K562 (cell line): ENCODE measurements at regions not wholly inside any gene's neighbourhood (a gene's known extent, or its start where the extent isn't known, plus 50 kb on each side); places are given as distances from the start of the nearest gene placed in this dataset.

ENCODE experiments used
- ATAC-seq: fragments of 200-7000 bp; cut with Tn5 transposase; 3 replicates; pipeline ENCODE4 v1.9.1; 2020; ENCODE audit warnings: moderate library complexity
- BruUV-seq: library from RNA; stranded (reverse); fragments of 400-500 nt; replicated peaks from 2 replicates; lab custom pipeline; 2021; lab: Mats Ljungman, UMichigan
- CTCF ChIA-PET: fragments of 300-600 bp; formaldehyde crosslinking; extraction: SDS; loops from one replicate; lab custom pipeline; 2021; ENCODE audit warnings: low intra/inter-chr PET ratio; lab: Yijun Ruan, JAX
- POLR2A ChIA-PET: fragments of 300-600, 350-650 bp; sonication (Branson Sonifier 250); formaldehyde crosslinking; extraction: SDS; loops from one replicate; lab custom pipeline; 2021; ENCODE audit warnings: antibody characterized with exemption, inconsistent platforms; lab: Yijun Ruan, JAX
- DNase-seq, 4 experiments: peaks; one replicate each; pipeline versions ENCODE4 v3.0.0 to v3.0.0-alpha.2; 2011 to 2018; ENCODE audit warnings: low spot score in 3 of 4, mixed read lengths in 3 of 4; ENCODE audit errors: extremely low read depth in 1 of 4
- FAIRE-seq: peaks from 2 replicates; lab custom pipeline; 2011; peaks lifted over from hg19 to GRCh38; lab: Jason Lieb, UNC
- H2AFZ ChIP-seq: 2 replicates; pipeline ENCODE4 v1.6.0; 2011; ENCODE audit warnings: low read depth, low read length, control low read depth, inconsistent platforms
- H3K27ac ChIP-seq: fragments of 200-600 bp; 3 replicates; pipeline ENCODE4 v1.8.0; 2011; ENCODE audit warnings: low read depth, mild to moderate bottlenecking, control low read depth, inconsistent platforms, low read length, moderate library complexity, mixed read lengths; ENCODE audit errors: extremely low read depth
- H3K27me3 ChIP-seq, 2 experiments: fragments of 300-600 bp in 1 of 2; 2 replicates in 1 of 2; 3 replicates in 1 of 2; pipeline versions ENCODE4 v1.6.0 to v1.8.0; 2011; ENCODE audit warnings: inconsistent platforms in 2 of 2, low read length in 2 of 2, mild to moderate bottlenecking in 1 of 2, mixed read lengths in 1 of 2, moderate library complexity in 1 of 2; ENCODE audit not compliant: control insufficient read depth in 2 of 2, insufficient read depth in 2 of 2
- H3K36me3 ChIP-seq: fragments of 300-600 bp; 3 replicates; pipeline ENCODE4 v1.8.0; 2011; ENCODE audit warnings: mild to moderate bottlenecking, low read length, inconsistent platforms; ENCODE audit not compliant: control insufficient read depth, insufficient read depth
- H3K4me1 ChIP-seq, 2 experiments: fragments of 200-600 bp in 1 of 2; replicated peaks in 1 of 2; 2 replicates in 1 of 2; 3 replicates in 1 of 2; pipeline versions ENCODE4 v1.5.1 to v1.8.0; 2011; ENCODE audit warnings: inconsistent platforms in 2 of 2, low read length in 2 of 2, mild to moderate bottlenecking in 1 of 2, mixed read lengths in 1 of 2, moderate library complexity in 1 of 2; ENCODE audit not compliant: control insufficient read depth in 2 of 2, insufficient read depth in 2 of 2
- H3K4me2 ChIP-seq: 2 replicates; pipeline ENCODE4 v1.6.1; 2011; ENCODE audit warnings: low read length, control low read depth, inconsistent platforms, mixed read lengths; ENCODE audit not compliant: insufficient read depth
- H3K4me3 ChIP-seq: fragments of 200-600 bp; sonication (generic), shearing (Covaris generic); 2 replicates; pipeline ENCODE4 v1.5.1; 2016; ENCODE audit warnings: control low read depth, inconsistent platforms
- H3K79me2 ChIP-seq: fragments of 200-600 bp; 3 replicates; pipeline ENCODE4 v1.8.0; 2011; ENCODE audit warnings: low read length, inconsistent platforms; ENCODE audit not compliant: control insufficient read depth, insufficient read depth
- H3K9ac ChIP-seq, 2 experiments: 2 replicates each; pipeline versions ENCODE4 v1.6.0 to v1.6.1; 2011; ENCODE audit warnings: low read depth in 2 of 2, low read length in 2 of 2, control low read depth in 1 of 2, inconsistent platforms in 1 of 2, mild to moderate bottlenecking in 1 of 2, mixed read lengths in 1 of 2; ENCODE audit not compliant: insufficient read depth in 1 of 2
- H3K9me1 ChIP-seq: one replicate; pipeline ENCODE4 v1.6.0; 2011; ENCODE audit warnings: inconsistent platforms, mild to moderate bottlenecking, low read length, moderate library complexity; ENCODE audit not compliant: control insufficient read depth, insufficient read depth
- H3K9me3 ChIP-seq: replicated peaks from 2 replicates; pipeline ENCODE4 v1.5.1; 2011; ENCODE audit warnings: low read depth, low read length, inconsistent platforms; ENCODE audit not compliant: control insufficient read depth, insufficient read depth
- H4K20me1 ChIP-seq: replicated peaks from 2 replicates; pipeline ENCODE4 v1.6.1; 2011; ENCODE audit warnings: low read length, inconsistent platforms, mixed read lengths; ENCODE audit not compliant: control insufficient read depth, insufficient read depth
- ARID4B ChIP-seq: sonication (generic); formaldehyde crosslinking; IDR thresholded peaks from 2 replicates; pipeline ENCODE4 v1.8.0; 2022; ENCODE audit warnings: mild to moderate bottlenecking, missing genetic modification reagents
- CCAR2 ChIP-seq: fragments of 200-400 bp; formaldehyde crosslinking; IDR thresholded peaks from 2 replicates; pipeline ENCODE4 v1.6.1; 2017; ENCODE audit warnings: mild to moderate bottlenecking, low read depth, low read length
- GTF2E2 ChIP-seq: fragments of 200-800 bp; sonication (Bioruptor generic); IDR thresholded peaks from 2 replicates; pipeline ENCODE4 v1.6.1; 2016; ENCODE audit warnings: missing genetic modification characterization, missing compliant biosample characterization
- MCM7 ChIP-seq, 2 experiments: fragments of 450-650 bp; IDR thresholded peaks; 2 replicates each; pipeline ENCODE4 v1.6.1; 2016 to 2018
- MTA1 ChIP-seq: fragments of 450-650 bp; IDR thresholded peaks from 2 replicates; pipeline ENCODE4 v1.6.1; 2017; ENCODE audit warnings: borderline replicate concordance
- WGBS: fragments of 100-300 bp; shearing (Covaris generic); methylation state at CpG from one replicate; pipeline ENCODE4 v1.1.6; 2016; ENCODE audit warnings: low coverage, mixed read lengths; ENCODE audit not compliant: insufficient coverage; ENCODE audit errors: missing lambda C conversion rate; 5-methylcytosine and 5-hydroxymethylcytosine counted together
- in situ Hi-C: fragments of 300-500 bp; cut with MboI; formaldehyde crosslinking; loops from 4 replicates; pipeline ENCODE4 v1.15.0; 2018; ENCODE audit warnings: inconsistent platforms, mixed read lengths
- intact Hi-C: fragments of 100-400 bp; cut with micrococcal nuclease; formaldehyde crosslinking; loops from 2 replicates; pipeline ENCODE4 v1.14.2; 2022

GRCh38 chr3:103218146-103218545 lies 783.3 kb downstream of the ZPLD1 start:
- CTCF ChIA-PET, result no interaction called here
- WGBS, result 0% methylated on average over 1 of the region's 1 CpG
- intact Hi-C loops (no loop called here), in situ Hi-C loops (no loop called here)
- H3K27ac ChIP-seq, result no peak overlapping the region
- no peaks in the 10 kb centered on the region for H3K9me3 ChIP-seq
- H2AFZ ChIP-seq, result no peak overlapping the region
- no peak for FAIRE-seq
- H3K4me1 ChIP-seq, result no peaks in the 10 kb centered on the region
- no peaks in the 10 kb centered on the region for H4K20me1 ChIP-seq
- no peak overlapping the region for H3K4me2 ChIP-seq
- TF ChIP-seq MTA1, result no peak
- TF ChIP-seq ARID4B, result no peak
- TF ChIP-seq MCM7 (IDR thresholded peaks at IDR 0.05), result no peak
- TF ChIP-seq GTF2E2 (tag), result no peak
- no peak for TF ChIP-seq CCAR2
- TF ChIP-seq, all 486 proteins: peak for 0
- POLR2A ChIA-PET, result interaction anchor here (0.5 kb wide), 1 partner anchor 267 kb away, joined by 3 read pairs; no protein-coding TSS in a partner anchor
- H3K79me2 ChIP-seq, result no peaks in the 10 kb centered on the region
- no peak overlapping the region for H3K9ac ChIP-seq
- no peaks in the 10 kb centered on the region for H3K9me1 ChIP-seq
- no peak overlapping the region for H3K4me3 ChIP-seq
- ATAC-seq (no peak), DNase-seq (no peak)
- no TSS peak for BruUV-seq
- H3K27me3 ChIP-seq, result no peaks in the 10 kb centered on the region
- no peaks in the 10 kb centered on the region for H3K36me3 ChIP-seq
